SK-N-MC (cell line): ENCODE measurements at regions not wholly inside any gene's neighbourhood (a gene's known extent, or its start where the extent isn't known, plus 50 kb on each side); places are given as distances from the start of the nearest gene placed in this dataset.

Source experiments
- EZH2 ChIP-seq: fragments of 200-600 bp; sonication (generic); IDR thresholded peaks from one replicate; pipeline ENCODE4 v1.6.1; 2017; ENCODE audit warnings: antibody characterized with exemption
- FOXP2 ChIP-seq: optimal IDR thresholded peaks from 2 replicates; pipeline ENCODE3; 2011; ENCODE audit warnings: mild to moderate bottlenecking, moderate library complexity; ENCODE audit not compliant: insufficient read depth; ENCODE audit errors: extremely low read length, control extremely low read depth
- POLR2AphosphoS5 ChIP-seq: IDR thresholded peaks from 2 replicates; pipeline ENCODE4 v1.6.1; 2012; ENCODE audit warnings: mild to moderate bottlenecking, low read depth, low read length, borderline replicate concordance

- TF ChIP-seq POLR2AphosphoS5 (no peak), EZH2 (no peak), FOXP2 (no peak)
Measured at GRCh38 chr15:96858694-96859093, 528.2 kb downstream of the NR2F2 start.
